NB4 (cell line): ENCODE measurements at regions not wholly inside any gene's neighbourhood (a gene's known extent, or its start where the extent isn't known, plus 50 kb on each side); places are given as distances from the start of the nearest gene placed in this dataset.
"Not testable (repeated sequence)": the region's sequence is repeated elsewhere in the genome, so short reads cannot be mapped to it uniquely, and the experiment has no call there.

Source experiments
- POLR2A ChIP-seq: IDR thresholded peaks from 2 replicates; pipeline ENCODE4 v1.6.1; 2011; ENCODE audit warnings: mild to moderate bottlenecking; ENCODE audit not compliant: insufficient read length; ENCODE audit errors: extremely low read depth
- TF ChIP-seq, protein P1 (sequence below): IDR thresholded peaks from one replicate; pipeline ENCODE4 v1.5.1; 2012; ENCODE audit warnings: low read depth, low read length

DNA sequence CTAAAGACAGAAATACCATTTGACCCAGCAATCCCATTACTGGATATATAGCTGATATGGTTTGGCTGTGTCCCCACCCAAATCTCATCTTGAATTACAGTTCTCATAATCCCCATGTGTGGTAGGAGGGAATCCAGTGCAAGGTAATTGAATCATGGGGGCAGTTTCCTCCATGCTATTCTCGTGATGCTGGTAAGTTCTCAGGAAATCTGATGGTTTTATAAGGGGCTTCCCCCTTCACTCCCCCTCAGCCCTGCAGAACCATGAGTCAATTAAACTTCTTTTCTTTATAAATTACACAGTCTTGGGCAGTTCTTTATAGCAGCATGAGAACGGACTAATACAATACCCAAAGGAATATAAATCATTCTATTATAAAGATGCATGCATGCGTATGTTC, 184.6 kb upstream of the NR3C1 start:
- TF ChIP-seq POLR2A = not testable (repeated sequence)
- TF ChIP-seq, protein P1, sequence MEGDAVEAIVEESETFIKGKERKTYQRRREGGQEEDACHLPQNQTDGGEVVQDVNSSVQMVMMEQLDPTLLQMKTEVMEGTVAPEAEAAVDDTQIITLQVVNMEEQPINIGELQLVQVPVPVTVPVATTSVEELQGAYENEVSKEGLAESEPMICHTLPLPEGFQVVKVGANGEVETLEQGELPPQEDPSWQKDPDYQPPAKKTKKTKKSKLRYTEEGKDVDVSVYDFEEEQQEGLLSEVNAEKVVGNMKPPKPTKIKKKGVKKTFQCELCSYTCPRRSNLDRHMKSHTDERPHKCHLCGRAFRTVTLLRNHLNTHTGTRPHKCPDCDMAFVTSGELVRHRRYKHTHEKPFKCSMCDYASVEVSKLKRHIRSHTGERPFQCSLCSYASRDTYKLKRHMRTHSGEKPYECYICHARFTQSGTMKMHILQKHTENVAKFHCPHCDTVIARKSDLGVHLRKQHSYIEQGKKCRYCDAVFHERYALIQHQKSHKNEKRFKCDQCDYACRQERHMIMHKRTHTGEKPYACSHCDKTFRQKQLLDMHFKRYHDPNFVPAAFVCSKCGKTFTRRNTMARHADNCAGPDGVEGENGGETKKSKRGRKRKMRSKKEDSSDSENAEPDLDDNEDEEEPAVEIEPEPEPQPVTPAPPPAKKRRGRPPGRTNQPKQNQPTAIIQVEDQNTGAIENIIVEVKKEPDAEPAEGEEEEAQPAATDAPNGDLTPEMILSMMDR = not testable (repeated sequence)
